ENCODE measurements at regions not wholly inside any gene's neighbourhood (a gene's known extent, or its start where the extent isn't known, plus 50 kb on each side); places are given as distances from the start of the nearest gene placed in this dataset.

DNA sequence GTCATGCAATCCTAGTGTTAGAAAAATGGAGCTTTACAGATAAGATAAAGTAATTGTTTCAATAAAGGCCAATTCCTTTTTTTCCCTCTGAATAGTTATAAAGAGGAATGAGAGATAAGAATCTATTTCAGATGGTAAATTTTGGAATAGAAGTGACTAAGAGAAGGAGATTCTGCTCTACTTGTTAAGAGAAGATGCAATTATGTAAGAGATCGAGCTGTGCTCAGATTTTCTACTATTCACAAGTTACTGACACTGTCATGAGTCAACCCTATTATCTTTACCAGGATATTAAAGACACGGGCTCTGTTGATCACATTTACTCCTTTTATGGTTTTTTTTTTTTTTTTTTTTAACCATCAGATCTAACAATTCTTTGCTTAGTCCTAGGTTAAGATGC lies 511.3 kb downstream of the ARL4A start:
- intact Hi-C loops (cut with micrococcal nuclease; ENCODE audit: unreplicated experiment) = no loop called here
- TF ChIP-seq CTCF (IDR thresholded peaks at IDR 0.05; ENCODE audit: unreplicated experiment) = no peak
- Mint-ChIP-seq H3K4me1 (ENCODE audit: low read depth, unreplicated experiment) (no peaks in the 10 kb centered on the region), H3K4me3 (ENCODE audit: low read depth, unreplicated experiment) (no peak overlapping the region), H3K27me3 (ENCODE audit: unreplicated experiment) (no peaks in the 10 kb centered on the region), H3K9me3 (ENCODE audit: low read depth, unreplicated experiment) (no peaks in the 10 kb centered on the region), H3K27ac (ENCODE audit: unreplicated experiment) (no peak overlapping the region), H3K36me3 (ENCODE audit: insufficient read depth, unreplicated experiment) (no peaks in the 10 kb centered on the region)
- no peak for DNase-seq
- no TSS peak for BruUV-seq (replicated peaks)
- CTCF ChIA-PET = interaction anchor here (0.6 kb wide), 1 partner anchor 1809 kb away, joined by 4 read pairs; no protein-coding TSS in a partner anchor

DNA sequence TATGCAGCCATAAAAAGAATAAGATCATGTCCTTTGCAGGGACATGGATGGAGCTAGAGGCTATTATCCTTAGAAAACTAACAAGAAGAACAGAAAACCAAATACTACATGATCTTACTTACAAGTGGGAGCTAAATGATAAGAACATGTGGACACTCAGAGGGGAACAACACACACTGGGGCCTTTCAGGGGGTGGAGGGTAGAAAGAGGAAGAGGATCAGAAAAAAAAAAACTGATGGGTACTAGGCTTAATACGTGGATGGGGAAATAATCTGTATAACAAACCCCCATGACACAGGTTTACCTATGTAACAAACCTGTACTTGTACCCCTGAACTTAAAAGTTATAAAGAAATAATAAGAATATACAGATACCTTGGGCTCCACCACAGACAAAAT lies 514.2 kb downstream of the ARL4A start:
- Mint-ChIP-seq H3K36me3 (ENCODE audit: insufficient read depth, unreplicated experiment) (no peaks in the 10 kb centered on the region), H3K4me1 (ENCODE audit: low read depth, unreplicated experiment) (no peaks in the 10 kb centered on the region), H3K27me3 (ENCODE audit: unreplicated experiment) (no peaks in the 10 kb centered on the region), H3K9me3 (ENCODE audit: low read depth, unreplicated experiment) (no peaks in the 10 kb centered on the region), H3K27ac (ENCODE audit: unreplicated experiment) (no peak overlapping the region), H3K4me3 (ENCODE audit: low read depth, unreplicated experiment) (no peak overlapping the region)
- no peak for TF ChIP-seq CTCF (IDR thresholded peaks at IDR 0.05; ENCODE audit: unreplicated experiment)
- intact Hi-C loops (cut with micrococcal nuclease; ENCODE audit: unreplicated experiment) = no loop called here
- CTCF ChIA-PET = interaction anchor here (0.6 kb wide), 1 partner anchor 20 kb away, joined by 4 read pairs; no protein-coding TSS in a partner anchor
- BruUV-seq (replicated peaks) = no TSS peak
- no peak for DNase-seq

DNA sequence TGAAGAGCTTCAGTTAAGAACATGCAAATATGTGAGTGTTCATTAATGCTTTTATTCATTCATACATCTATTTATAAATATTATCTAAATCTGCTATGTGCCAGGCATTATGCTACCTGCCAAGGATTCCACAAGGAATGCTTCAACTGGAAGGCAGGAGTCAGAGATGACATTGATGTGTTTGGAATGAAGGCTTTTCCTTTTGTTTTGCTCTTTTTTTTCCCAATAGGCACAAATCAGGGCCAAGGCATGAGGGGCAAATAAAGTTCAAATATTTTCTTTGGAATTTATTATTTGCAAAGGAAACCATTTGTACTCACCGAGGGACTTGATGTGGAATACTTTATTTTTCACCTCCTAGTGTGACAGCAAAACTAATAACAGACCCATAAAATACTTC lies 530.3 kb downstream of the ARL4A start:
- Mint-ChIP-seq H3K27me3 (ENCODE audit: unreplicated experiment) (no peaks in the 10 kb centered on the region), H3K27ac (ENCODE audit: unreplicated experiment) (no peak overlapping the region), H3K36me3 (ENCODE audit: insufficient read depth, unreplicated experiment) (no peaks in the 10 kb centered on the region), H3K4me3 (ENCODE audit: low read depth, unreplicated experiment) (no peak overlapping the region), H3K4me1 (ENCODE audit: low read depth, unreplicated experiment) (no peaks in the 10 kb centered on the region), H3K9me3 (ENCODE audit: low read depth, unreplicated experiment) (no peaks in the 10 kb centered on the region)
- DNase-seq = no peak
- CTCF ChIA-PET = no interaction called here
- TF ChIP-seq CTCF (IDR thresholded peaks at IDR 0.05; ENCODE audit: unreplicated experiment) = no peak
- intact Hi-C loops (cut with micrococcal nuclease; ENCODE audit: unreplicated experiment) = no loop called here
- BruUV-seq (replicated peaks) = no TSS peak

- intact Hi-C loops (cut with micrococcal nuclease; ENCODE audit: unreplicated experiment) = no loop called here
- no peak for DNase-seq
- Mint-ChIP-seq H3K4me3 (ENCODE audit: low read depth, unreplicated experiment) (no peak overlapping the region), H3K27ac (ENCODE audit: unreplicated experiment) (no peak overlapping the region), H3K4me1 (ENCODE audit: low read depth, unreplicated experiment) (no peaks in the 10 kb centered on the region), H3K36me3 (ENCODE audit: insufficient read depth, unreplicated experiment) (no peaks in the 10 kb centered on the region), H3K9me3 (ENCODE audit: low read depth, unreplicated experiment) (no peaks in the 10 kb centered on the region), H3K27me3 (ENCODE audit: unreplicated experiment) (no peaks in the 10 kb centered on the region)
- BruUV-seq (replicated peaks) = no TSS peak
- CTCF ChIA-PET = no interaction called here
- TF ChIP-seq CTCF (IDR thresholded peaks at IDR 0.05; ENCODE audit: unreplicated experiment) = no peak
These were observed 537.6 kb downstream of the ARL4A start for GRCh38 chr7:13225068-13225467.
